ENCODE measurements at regions not wholly inside any gene's neighbourhood (a gene's known extent, or its start where the extent isn't known, plus 50 kb on each side); places are given as distances from the start of the nearest gene placed in this dataset.

DNA sequence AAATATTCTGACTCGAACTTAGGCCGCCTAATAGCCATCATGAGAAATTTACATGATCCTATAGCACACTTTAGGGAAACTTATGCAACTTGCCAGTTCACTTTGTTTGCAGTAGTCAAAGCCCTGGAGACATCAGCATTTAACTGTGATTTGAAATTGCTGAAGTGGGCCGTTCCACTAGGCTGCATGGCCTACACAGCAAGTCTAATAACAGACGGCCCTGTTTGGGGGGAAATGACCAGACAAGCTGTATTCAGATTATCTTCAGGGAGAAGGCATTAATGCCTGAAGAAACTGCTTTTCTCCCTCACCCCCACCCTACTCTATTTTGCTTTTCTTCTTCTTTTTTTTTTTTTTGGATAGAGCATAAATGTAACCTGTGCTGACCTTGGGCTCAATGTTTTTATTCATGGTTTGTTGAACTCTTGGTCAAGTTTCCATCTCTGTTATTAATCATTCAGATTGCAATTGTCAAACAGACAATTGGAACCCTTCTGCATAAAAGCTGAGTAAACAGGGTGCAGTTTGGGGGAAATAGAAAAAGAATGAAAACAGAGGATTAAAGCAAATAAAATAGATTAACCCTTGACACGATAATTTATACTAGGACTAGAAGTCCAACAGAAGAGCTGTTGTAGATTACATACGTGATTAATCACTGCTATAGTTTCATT is 1928.2 kb upstream of the WWC1 start:
- DNase-seq (ENCODE audit: low read depth): no peak

DNA sequence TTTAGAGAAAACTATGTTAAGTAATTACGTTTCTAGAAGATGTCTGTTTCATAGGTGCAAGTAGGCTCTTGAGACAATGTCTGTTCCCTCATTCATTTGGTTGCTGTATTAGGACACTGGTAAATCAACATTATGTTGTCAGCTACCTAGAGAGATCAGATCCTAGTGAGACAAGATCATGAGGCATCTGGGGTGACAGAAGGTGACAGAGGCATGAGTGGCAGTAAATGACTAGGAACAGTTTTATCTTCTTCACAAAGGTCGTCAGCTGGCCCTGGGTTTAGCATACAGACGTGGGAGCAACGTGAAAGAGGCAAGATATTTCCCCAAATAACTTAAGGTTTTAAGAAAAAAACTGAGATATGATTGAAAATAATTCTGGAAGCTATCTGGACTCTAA is 1926.3 kb upstream of the WWC1 start:
- no peak for DNase-seq (ENCODE audit: low read depth)

DNA sequence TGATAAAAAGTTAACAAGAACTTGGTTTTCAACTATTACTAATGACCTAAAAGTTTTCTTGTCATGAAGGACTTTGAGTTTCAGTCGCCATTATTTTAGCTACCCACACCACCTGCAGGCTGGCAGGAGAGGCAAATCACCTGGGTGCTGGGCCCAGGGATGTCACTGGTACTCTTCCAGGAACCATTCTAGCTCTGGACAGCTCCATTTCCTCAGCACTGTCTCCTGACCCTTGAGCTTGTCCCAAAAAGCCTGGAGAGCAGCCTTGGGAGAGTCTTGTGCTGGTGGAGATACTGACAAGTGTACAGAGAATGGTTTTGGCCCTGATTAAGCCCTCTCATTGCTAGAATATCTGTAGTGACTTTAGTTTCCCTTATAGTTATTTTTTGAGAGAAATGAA is 1924.1 kb upstream of the WWC1 start:
- DNase-seq (ENCODE audit: low read depth): no peak

DNA sequence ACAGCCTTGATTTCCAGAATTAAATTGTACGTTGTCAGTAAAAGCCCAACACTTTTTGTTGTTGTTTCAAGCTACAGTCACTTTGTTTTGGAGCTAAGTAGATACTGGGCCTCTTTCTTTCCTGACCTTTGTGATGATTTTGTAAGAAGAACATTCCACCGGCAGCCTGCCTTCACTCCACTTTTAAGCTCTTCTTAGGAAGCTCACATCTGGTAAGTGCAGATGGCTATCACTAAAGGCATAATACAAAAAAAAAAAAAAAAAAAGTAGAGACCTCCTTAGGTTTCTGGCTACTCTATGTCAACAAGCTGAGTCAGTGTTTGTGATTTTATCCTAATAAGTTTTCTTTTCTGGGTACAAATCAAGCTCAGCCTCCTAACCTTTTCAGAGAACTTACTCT is 1922.1 kb upstream of the WWC1 start:
- no peak for DNase-seq (ENCODE audit: low read depth)

DNA sequence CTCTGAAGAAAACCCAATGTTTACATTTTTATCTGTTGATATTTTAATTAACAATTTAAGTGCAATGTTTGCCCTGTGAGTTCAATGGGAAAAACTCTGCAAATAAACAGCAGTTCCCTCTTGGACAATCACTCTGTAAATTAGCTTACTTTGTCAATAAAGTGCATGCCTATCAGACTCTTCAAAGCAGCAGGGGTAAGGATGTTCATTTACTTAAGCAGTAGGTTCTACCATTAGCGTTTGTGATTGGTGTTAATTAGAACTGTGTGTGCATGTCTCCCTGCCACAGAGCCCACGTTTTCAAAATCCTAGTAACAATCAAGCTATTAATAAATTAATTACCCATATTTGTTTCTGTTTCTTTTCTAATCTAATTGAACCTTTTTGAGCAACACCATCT is 1921.6 kb upstream of the WWC1 start:
- no peak for DNase-seq (ENCODE audit: low read depth)

DNA sequence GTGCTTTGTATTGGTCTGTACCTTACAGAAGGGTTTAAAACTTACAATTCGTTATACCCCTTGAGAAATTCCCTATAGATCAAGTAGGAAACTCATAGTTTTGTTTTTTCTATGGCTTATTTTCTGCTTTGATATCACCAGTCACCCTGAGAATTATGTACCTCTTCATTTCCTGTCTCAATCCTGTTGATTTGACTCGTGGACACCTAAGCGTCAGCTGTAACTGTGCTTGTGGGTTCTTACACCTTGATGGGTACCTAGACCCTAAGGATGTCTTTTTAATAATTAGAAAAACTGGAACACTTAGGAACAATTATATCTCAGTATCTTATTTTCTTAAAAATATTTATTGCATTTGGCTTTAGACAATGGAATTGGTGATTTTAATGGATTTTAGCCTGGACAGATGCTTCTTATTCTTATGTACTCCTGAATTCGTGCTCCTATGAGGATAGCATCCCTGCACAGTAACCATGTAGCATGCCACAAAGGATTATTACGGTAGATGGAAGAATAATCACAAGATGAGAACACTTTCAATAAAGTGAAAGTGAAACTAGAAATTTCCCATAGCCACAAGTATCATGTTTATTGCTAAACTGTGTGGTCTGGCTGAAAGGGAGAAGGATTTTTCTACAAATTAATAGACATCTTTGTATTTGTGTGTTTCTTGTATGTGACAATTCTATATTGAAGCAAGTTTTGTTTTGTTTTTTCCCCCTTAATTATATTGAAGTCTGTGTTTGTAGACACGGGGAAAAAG is 1920.3 kb upstream of the WWC1 start:
- peak; percentile 44 for DNase-seq (ENCODE audit: low read depth)

DNA sequence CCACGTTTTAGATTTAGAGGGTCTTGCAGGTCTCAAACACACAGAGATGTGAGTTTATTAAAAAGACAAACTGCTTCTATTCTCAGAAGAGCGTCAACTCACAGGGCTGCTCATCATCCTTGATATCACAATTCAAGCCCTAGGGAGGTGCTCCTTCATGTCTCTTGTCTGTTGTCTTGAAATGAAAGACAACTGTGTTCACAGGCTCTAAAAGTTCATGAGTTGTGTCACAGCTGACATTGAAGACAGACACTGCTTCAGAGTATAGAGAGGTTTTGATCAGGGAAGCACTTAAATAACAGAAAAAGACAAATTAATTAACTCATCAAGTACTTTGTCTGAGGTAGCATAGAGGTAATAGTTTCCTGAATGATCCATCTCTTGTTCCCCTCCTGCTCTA is 1917.6 kb upstream of the WWC1 start:
- DNase-seq (ENCODE audit: low read depth): no peak

DNA sequence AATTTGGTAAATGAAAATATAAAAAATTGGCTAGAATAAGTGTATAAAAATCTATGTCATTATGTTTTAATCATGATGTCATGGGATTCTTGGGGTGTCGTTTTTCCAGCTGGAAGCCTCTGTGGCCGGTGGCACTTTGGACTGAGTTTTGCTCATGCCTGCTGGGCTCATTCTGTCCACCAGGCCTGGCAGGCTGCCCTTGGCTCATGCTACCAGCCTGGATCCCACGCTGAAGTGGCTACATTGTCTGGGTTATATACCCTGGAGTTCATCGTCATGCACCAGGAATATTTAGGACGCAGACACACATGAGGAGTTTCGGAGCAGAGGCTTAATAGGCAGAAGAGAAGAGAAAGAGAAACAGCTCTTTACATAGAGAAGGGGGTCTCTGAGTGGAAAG is 1913.7 kb upstream of the WWC1 start:
- DNase-seq (ENCODE audit: low read depth): no peak

DNA sequence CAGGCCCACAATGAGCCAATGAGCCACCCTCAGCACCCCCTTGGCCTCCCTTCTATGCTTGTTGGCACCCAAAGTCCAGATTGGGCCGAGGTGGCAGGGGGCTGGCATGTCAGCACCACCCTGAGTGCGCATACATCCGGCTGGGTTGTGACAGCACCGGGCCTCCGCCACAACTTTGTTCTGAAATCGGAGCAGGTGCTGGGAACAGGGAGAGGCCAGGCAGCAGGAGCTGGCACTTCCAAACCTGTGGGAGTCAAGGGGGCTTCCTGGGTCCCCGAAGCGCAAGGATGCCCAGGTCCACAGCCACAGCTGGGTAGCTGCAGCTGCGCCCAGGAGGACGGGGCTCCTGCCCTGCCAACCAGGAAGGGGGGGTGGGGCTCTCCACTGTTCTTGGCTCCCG is 1911.9 kb upstream of the WWC1 start:
- no peak for DNase-seq (ENCODE audit: low read depth)

DNA sequence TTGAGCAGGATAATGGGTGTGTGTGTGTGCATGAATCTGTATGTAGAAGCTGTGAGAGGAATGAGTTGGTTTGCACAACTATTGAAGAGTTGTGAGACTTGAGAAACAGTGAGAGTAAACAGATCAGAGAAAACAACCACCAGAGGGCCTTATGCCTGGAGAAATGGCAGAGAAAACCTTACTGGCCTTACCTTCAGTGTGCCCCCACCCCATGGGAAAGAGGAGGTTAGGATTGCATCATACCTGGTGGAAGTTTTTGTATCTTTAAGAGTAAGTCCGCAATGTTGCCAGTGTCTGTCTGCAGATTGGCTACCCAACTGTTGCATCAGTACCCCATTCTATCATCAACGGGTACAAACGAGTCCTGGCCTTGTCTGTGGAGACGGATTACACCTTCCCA is 1909.4 kb upstream of the WWC1 start:
- no peak for DNase-seq (ENCODE audit: low read depth)

DNA sequence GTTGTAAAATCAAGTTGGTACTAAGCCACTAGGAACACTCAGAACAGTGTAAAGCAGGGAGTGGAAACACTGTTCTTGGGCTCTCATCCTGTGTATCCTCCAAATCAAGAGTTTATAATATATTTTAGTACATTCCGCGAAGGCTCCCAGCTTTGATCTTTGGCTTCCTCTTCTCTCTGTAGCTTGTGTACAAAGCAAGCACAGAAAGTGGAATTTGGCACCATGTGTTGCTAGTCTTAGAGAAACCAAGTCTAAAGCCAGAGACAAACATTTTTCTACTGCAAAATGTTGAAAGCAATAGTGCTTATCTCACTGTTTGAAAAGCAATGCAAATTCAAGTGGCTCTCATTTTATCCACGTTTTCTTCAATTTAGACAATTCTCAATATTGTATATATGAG is 1893.3 kb upstream of the WWC1 start:
- DNase-seq (ENCODE audit: low read depth): no peak

DNA sequence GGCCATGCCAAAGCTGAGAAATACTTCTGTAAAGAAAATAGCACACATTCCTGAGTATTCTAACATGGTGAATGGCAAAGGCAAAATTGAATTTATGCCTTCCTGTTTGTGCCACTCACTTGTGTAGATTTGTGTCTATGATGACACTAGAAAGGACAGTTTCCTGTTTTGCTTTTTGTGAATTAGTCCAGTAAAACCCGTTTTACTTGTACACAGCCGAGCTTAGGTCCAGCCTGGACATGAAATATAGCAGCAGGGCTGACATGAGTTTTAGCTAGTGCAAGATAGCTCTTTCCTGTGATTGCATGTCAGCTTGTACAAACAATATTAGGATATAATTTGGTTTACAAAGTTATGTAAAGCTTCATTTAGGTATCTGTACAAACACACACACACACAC is 1891.7 kb upstream of the WWC1 start:
- no peak for DNase-seq (ENCODE audit: low read depth)

DNA sequence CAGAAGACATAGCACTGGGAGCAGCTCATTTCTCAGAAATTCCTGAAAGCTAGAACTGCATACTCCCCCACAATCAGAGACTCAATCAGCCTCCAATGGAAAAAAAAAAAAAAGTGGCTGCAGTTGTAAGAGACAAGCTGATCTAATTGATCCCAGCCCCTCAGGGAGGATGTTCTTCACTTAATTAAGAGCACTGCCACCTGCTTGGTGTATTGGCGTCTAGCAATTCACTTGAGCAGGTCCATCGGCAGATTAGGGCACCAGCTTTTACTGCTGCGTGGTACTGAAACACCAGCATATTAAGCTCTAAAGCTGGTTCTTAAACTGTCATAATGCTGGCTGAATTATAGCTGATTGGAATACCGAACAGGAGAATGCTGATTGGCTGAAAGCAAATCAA is 1890.1 kb upstream of the WWC1 start:
- no peak for DNase-seq (ENCODE audit: low read depth)

DNA sequence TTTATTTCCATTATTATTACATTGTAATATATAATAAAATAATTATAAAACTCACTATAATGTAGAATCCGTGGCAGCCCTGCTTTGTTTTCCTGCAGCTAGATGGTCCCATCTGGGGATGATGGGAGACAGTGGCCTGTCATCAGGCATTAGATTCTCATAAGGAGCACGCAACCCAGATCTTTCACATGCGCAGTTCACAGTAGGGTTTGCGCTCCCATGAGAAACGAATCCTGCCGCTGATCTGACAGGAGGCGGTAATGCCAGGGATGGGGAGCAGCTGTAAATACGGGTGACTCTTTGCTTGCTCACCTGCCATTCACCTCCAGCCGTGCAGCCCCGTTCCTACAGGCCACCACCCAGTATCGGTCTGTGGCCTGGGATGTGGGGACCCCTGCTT is 1879.3 kb upstream of the WWC1 start:
- no peak for DNase-seq (ENCODE audit: low read depth)

DNA sequence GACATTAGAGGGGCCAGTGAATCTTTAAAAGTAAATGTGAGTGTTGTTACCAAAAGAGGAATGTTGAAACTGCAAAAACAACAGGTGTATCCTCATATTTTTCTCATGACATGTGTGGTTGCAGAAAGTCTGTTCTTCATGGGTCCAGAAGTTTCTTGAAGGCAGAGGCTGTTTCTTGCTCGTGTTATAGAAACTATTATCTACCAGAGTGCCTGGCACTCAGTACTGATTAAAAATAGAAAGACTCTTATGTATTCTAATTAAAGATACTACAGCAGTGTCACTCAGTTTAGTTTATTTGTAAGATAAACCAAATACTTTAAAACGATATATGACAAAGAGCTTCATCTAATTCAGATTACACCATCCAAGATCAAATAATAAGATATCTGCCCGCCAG is 1864.2 kb upstream of the WWC1 start:
- DNase-seq (ENCODE audit: low read depth): no peak

DNA sequence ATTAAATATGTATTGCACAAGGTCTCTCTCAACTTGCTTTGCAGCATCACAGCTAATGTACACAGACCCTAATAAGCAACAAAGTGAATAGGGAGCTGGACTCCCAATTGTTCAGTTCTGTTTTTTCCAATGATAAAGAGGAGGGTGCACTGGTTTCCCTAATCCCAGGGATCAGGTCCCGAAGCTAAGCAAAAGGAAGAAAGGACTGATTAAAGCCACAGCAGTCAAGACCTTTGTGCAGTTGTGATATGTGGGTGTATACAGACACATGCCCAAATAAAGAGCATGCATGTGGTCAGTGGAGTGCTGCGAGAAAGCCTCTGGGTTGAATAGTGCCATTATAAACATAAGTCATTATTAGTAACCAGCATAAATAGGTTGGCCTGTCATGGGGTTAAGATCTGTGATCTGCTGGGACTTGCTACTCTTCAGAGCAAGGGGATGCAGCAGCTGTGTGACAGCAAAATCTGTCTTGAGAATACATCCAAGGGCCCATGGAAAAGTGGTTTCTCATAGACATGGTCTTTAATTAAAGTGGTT is 1863.1 kb upstream of the WWC1 start:
- no peak for DNase-seq (ENCODE audit: low read depth)

DNA sequence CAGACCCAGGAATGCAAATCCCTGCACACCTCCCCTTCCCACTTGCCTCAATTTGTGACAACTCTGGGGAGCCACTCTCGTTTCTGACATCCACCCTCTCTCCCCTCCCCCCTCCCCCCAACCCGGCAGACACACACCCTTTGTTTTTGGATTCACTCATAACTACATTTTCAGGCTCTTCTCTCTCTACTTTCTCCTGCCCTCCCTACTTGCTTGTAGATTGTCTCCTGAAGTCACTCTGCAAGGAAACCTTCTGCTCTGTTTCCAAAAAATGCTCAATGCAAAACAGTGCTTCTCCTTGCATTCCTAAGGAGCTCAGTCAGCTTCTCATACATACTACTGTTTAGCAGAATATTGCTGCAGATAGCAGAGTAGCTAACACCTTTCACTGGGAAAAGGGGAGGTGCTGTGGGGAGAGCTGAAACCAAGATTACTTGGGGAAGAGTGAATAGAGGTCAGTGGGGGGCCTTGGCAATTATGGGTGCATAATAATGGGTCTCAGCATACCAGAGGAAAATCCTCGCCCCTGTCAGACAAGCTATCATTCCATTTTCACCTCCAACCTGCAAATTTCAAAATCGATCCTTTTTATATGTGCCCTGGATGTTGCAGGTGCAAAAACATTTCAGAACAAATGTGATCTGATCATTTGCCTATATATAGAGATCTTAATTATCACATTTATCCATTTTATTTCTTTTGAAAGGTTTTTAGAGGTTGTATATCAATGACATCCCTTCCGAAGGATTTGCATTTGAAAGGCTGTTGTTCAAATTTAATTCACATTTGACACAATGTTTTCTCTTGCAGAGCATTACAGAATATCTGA is 1860.7 kb upstream of the WWC1 start:
- DNase-seq (ENCODE audit: low read depth): no peak

DNA sequence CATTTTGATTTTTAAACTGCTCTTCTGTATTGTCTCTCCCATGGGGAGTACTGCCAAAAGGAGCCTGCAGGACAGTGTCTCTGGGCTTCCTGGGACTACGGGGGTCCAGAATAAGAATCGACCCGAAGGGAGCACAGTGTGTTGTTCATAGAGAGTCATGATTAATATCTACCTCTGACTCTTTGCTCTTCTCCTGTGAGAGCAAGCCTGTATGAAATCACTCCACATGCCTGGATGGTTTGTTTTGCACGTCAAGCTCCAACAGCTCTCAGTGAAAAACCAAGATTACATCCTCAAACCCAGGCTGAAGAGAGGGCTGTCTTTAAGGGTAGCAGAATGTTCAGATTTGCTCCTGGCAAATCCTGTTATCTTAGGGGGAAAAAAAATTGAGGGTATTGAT is 1860.0 kb upstream of the WWC1 start:
- DNase-seq (ENCODE audit: low read depth): no peak

DNA sequence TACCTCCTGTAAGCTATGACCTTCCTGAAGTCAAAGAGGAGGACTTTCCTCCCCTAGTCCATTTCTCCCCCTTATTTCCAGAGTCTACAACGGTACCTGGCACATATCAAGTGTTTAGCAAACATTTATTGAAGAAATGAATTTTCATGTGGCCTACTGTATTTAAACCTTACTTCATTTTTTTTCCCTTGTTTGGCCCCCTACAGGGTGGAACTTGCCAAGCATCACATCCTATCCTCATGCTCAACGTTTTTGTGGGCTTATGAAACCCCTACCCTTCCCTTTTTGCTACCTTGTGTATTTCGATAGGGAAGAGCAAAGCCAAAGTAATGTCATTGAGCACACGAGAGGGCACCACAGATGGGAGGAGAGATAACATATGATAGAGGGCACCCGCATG is 1857.8 kb upstream of the WWC1 start:
- DNase-seq (ENCODE audit: low read depth): no peak

DNA sequence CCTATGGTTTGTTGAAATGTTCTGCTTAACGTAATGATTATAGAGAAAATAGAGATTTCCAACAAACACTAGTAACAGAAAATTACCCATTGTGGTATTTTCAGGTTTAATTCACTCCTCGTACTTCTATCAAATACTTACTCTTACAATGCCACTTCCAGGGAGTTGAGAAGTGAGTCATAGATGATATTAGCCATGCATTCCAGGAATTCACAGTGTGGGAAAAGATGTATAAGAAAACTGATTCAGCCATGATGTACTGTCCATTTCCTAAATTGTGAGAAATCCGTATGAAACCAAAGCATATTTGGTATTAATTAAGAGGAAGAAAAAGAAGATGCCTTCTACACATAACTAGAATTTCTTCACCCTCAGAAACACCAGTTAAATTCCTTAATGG is 1854.6 kb upstream of the WWC1 start:
- peak; percentile 9 for DNase-seq (ENCODE audit: low read depth)

DNA sequence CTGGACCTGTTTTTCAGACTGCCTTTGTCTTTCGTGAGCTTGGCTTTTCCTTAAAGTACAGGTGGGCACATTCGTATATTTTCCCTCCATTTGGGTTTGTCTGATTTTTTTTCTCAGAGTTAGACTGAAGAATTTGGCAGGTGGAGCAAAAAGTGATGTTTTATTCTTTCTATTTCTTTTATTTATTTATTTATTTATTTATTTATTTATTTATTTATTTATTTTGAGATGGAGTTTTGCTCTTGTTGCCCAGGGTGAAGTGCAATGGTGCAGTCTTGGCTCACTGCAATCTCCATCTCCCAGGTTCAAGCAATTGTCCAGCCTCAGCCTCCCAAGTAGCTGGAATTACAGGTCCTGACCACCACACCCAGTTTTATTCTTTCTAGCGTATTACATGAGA is 1805.1 kb upstream of the WWC1 start:
- no peak for DNase-seq (ENCODE audit: low read depth)

DNA sequence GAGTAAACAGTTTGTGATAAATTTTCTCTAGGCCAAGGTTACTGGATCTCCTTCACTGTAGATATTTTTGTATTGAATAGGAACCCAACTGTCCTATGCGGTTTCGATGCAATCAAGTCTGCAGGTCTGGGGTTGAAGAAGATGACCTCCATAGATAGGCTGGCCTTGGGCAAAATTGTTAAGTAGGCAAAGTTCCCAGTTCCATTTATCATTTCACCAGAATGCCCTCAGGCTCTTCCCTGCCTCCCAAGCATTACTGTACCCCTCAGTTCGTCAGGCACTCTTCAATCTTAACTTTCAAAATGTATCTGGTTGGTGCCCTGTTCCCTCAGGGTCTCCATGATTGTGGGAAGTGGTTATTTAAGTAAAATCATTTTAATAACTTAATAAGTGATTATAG is 1802.9 kb upstream of the WWC1 start:
- DNase-seq (ENCODE audit: low read depth): peak; percentile 10

DNA sequence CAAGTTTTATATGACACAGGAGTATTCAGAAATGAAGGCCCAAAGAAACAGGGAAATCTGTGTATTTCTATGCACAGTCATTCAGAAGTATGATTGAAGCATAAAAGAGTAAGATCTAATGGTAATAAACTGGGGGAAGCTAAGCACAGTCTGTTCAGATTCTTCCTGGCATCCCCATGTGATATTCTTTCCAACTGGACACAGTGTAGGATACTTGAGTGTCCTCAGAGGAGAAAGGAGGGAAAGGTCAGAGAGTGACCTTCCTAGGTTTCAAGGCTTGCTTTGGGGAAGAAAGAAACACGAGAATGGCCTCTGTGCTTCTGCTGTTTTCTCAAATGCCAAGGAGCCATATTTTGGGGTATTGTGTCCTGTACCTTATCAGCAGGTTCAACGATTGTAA is 1798.4 kb upstream of the WWC1 start:
- DNase-seq (ENCODE audit: low read depth): no peak

Measured in RPMI7951 (cell line).